SK-N-MC (cell line): ENCODE measurements at regions not wholly inside any gene's neighbourhood (a gene's known extent, or its start where the extent isn't known, plus 50 kb on each side); places are given as distances from the start of the nearest gene placed in this dataset.

Experiments used
- EZH2 ChIP-seq: fragments of 200-600 bp; sonication (generic); IDR thresholded peaks from one replicate; pipeline ENCODE4 v1.6.1; 2017; ENCODE audit warnings: antibody characterized with exemption
- POLR2AphosphoS5 ChIP-seq: IDR thresholded peaks from 2 replicates; pipeline ENCODE4 v1.6.1; 2012; ENCODE audit warnings: mild to moderate bottlenecking, low read depth, low read length, borderline replicate concordance

GRCh38 chr5:175337680-175338079 lies 106.3 kb downstream of the DRD1 start:
- no peak for TF ChIP-seq POLR2AphosphoS5
- TF ChIP-seq EZH2 = no peak
